K562 (cell line): ENCODE measurements at regions not wholly inside any gene's neighbourhood (a gene's known extent, or its start where the extent isn't known, plus 50 kb on each side); places are given as distances from the start of the nearest gene placed in this dataset.

Experiments used
- ATAC-seq: fragments of 200-7000 bp; cut with Tn5 transposase; 3 replicates; pipeline ENCODE4 v1.9.1; 2020; ENCODE audit warnings: moderate library complexity
- BruUV-seq: library from RNA; stranded (reverse); fragments of 400-500 nt; replicated peaks from 2 replicates; lab custom pipeline; 2021; lab: Mats Ljungman, UMichigan
- CTCF ChIA-PET: fragments of 300-600 bp; formaldehyde crosslinking; extraction: SDS; loops from one replicate; lab custom pipeline; 2021; ENCODE audit warnings: low intra/inter-chr PET ratio; lab: Yijun Ruan, JAX
- POLR2A ChIA-PET: fragments of 300-600, 350-650 bp; sonication (Branson Sonifier 250); formaldehyde crosslinking; extraction: SDS; loops from one replicate; lab custom pipeline; 2021; ENCODE audit warnings: antibody characterized with exemption, inconsistent platforms; lab: Yijun Ruan, JAX
- DNase-seq, 4 experiments: peaks; one replicate each; pipeline versions ENCODE4 v3.0.0 to v3.0.0-alpha.2; 2011 to 2018; ENCODE audit warnings: low spot score in 3 of 4, mixed read lengths in 3 of 4; ENCODE audit errors: extremely low read depth in 1 of 4
- FAIRE-seq: peaks from 2 replicates; lab custom pipeline; 2011; peaks lifted over from hg19 to GRCh38; lab: Jason Lieb, UNC
- H2AFZ ChIP-seq: 2 replicates; pipeline ENCODE4 v1.6.0; 2011; ENCODE audit warnings: low read depth, low read length, control low read depth, inconsistent platforms
- H3K27ac ChIP-seq: fragments of 200-600 bp; 3 replicates; pipeline ENCODE4 v1.8.0; 2011; ENCODE audit warnings: low read depth, mild to moderate bottlenecking, control low read depth, inconsistent platforms, low read length, moderate library complexity, mixed read lengths; ENCODE audit errors: extremely low read depth
- H3K27me3 ChIP-seq, 2 experiments: fragments of 300-600 bp in 1 of 2; 2 replicates in 1 of 2; 3 replicates in 1 of 2; pipeline versions ENCODE4 v1.6.0 to v1.8.0; 2011; ENCODE audit warnings: inconsistent platforms in 2 of 2, low read length in 2 of 2, mild to moderate bottlenecking in 1 of 2, mixed read lengths in 1 of 2, moderate library complexity in 1 of 2; ENCODE audit not compliant: control insufficient read depth in 2 of 2, insufficient read depth in 2 of 2
- H3K36me3 ChIP-seq: fragments of 300-600 bp; 3 replicates; pipeline ENCODE4 v1.8.0; 2011; ENCODE audit warnings: mild to moderate bottlenecking, low read length, inconsistent platforms; ENCODE audit not compliant: control insufficient read depth, insufficient read depth
- H3K4me1 ChIP-seq, 2 experiments: fragments of 200-600 bp in 1 of 2; replicated peaks in 1 of 2; 2 replicates in 1 of 2; 3 replicates in 1 of 2; pipeline versions ENCODE4 v1.5.1 to v1.8.0; 2011; ENCODE audit warnings: inconsistent platforms in 2 of 2, low read length in 2 of 2, mild to moderate bottlenecking in 1 of 2, mixed read lengths in 1 of 2, moderate library complexity in 1 of 2; ENCODE audit not compliant: control insufficient read depth in 2 of 2, insufficient read depth in 2 of 2
- H3K4me2 ChIP-seq: 2 replicates; pipeline ENCODE4 v1.6.1; 2011; ENCODE audit warnings: low read length, control low read depth, inconsistent platforms, mixed read lengths; ENCODE audit not compliant: insufficient read depth
- H3K4me3 ChIP-seq: fragments of 200-600 bp; sonication (generic), shearing (Covaris generic); 2 replicates; pipeline ENCODE4 v1.5.1; 2016; ENCODE audit warnings: control low read depth, inconsistent platforms
- H3K79me2 ChIP-seq: fragments of 200-600 bp; 3 replicates; pipeline ENCODE4 v1.8.0; 2011; ENCODE audit warnings: low read length, inconsistent platforms; ENCODE audit not compliant: control insufficient read depth, insufficient read depth
- H3K9ac ChIP-seq, 2 experiments: 2 replicates each; pipeline versions ENCODE4 v1.6.0 to v1.6.1; 2011; ENCODE audit warnings: low read depth in 2 of 2, low read length in 2 of 2, control low read depth in 1 of 2, inconsistent platforms in 1 of 2, mild to moderate bottlenecking in 1 of 2, mixed read lengths in 1 of 2; ENCODE audit not compliant: insufficient read depth in 1 of 2
- H3K9me1 ChIP-seq: one replicate; pipeline ENCODE4 v1.6.0; 2011; ENCODE audit warnings: inconsistent platforms, mild to moderate bottlenecking, low read length, moderate library complexity; ENCODE audit not compliant: control insufficient read depth, insufficient read depth
- H3K9me3 ChIP-seq: replicated peaks from 2 replicates; pipeline ENCODE4 v1.5.1; 2011; ENCODE audit warnings: low read depth, low read length, inconsistent platforms; ENCODE audit not compliant: control insufficient read depth, insufficient read depth
- H4K20me1 ChIP-seq: replicated peaks from 2 replicates; pipeline ENCODE4 v1.6.1; 2011; ENCODE audit warnings: low read length, inconsistent platforms, mixed read lengths; ENCODE audit not compliant: control insufficient read depth, insufficient read depth
- CBX5 ChIP-seq: IDR thresholded peaks from 2 replicates; pipeline ENCODE4 v1.6.1; 2014; ENCODE audit warnings: low read depth, borderline replicate concordance
- CXXC5 ChIP-seq: fragments of 250-450 bp; sonication (Bioruptor Pico); IDR thresholded peaks from 2 replicates; pipeline ENCODE4 v1.8.0; 2022; ENCODE audit warnings: inconsistent platforms, mild to moderate bottlenecking, moderate library complexity
- HDAC2 ChIP-seq: fragments of 450-650 bp; IDR thresholded peaks from 2 replicates; pipeline ENCODE4 v1.6.1; 2016; ENCODE audit warnings: mild to moderate bottlenecking
- L3MBTL2 ChIP-seq: fragments of 450-650 bp; IDR thresholded peaks from 2 replicates; pipeline ENCODE4 v1.6.1; 2016; ENCODE audit warnings: mild to moderate bottlenecking, moderate library complexity
- MCM3 ChIP-seq: fragments of 450-650 bp; IDR thresholded peaks from 2 replicates; pipeline ENCODE4 v1.6.1; 2016
- MED1 ChIP-seq: sonication (generic); formaldehyde crosslinking; IDR thresholded peaks from 2 replicates; pipeline ENCODE4 v1.8.1; 2023; ENCODE audit warnings: missing genetic modification reagents, borderline replicate concordance
- MEIS2 ChIP-seq: fragments of 450-650 bp; IDR thresholded peaks from 2 replicates; pipeline ENCODE4 v1.6.1; 2014; ENCODE audit warnings: mild to moderate bottlenecking; ENCODE audit not compliant: partially characterized antibody
- NFE2L1 ChIP-seq: fragments of 450-650 bp; IDR thresholded peaks from 2 replicates; pipeline ENCODE4 v1.6.1; 2016; ENCODE audit warnings: missing genetic modification characterization, low read depth, mild to moderate bottlenecking, missing compliant biosample characterization, moderate library complexity, borderline replicate concordance
- PHB2 ChIP-seq: fragments of 450-650 bp; IDR thresholded peaks from 2 replicates; pipeline ENCODE4 v1.6.1; 2017; ENCODE audit warnings: low read depth
- SETDB1 ChIP-seq: IDR thresholded peaks from one replicate; pipeline ENCODE4 v1.6.1; 2012; ENCODE audit warnings: low read length, control low read depth, inconsistent platforms
- TFAM ChIP-seq: fragments of 250-450 bp; sonication (Bioruptor Pico); conservative IDR thresholded peaks from 2 replicates; pipeline ENCODE4 v1.5.0; 2021; ENCODE audit warnings: mild to moderate bottlenecking, moderate library complexity
- ZNF212 ChIP-seq: fragments of 450-650 bp; formaldehyde crosslinking; IDR thresholded peaks from 2 replicates; pipeline ENCODE4 v1.4.0; 2020; ENCODE audit warnings: mild to moderate bottlenecking
- ZNF354B ChIP-seq: fragments of 250-450 bp; sonication (Bioruptor Pico); IDR thresholded peaks from 2 replicates; pipeline ENCODE4 v1.4.0; 2020
- ZNF79 ChIP-seq: fragments of 250-450 bp; sonication (Bioruptor Pico); IDR thresholded peaks from 2 replicates; pipeline ENCODE4 v1.4.0; 2020; ENCODE audit warnings: low read depth, mild to moderate bottlenecking, moderate library complexity
- WGBS: fragments of 100-300 bp; shearing (Covaris generic); methylation state at CpG from one replicate; pipeline ENCODE4 v1.1.6; 2016; ENCODE audit warnings: low coverage, mixed read lengths; ENCODE audit not compliant: insufficient coverage; ENCODE audit errors: missing lambda C conversion rate; 5-methylcytosine and 5-hydroxymethylcytosine counted together
- in situ Hi-C: fragments of 300-500 bp; cut with MboI; formaldehyde crosslinking; loops from 4 replicates; pipeline ENCODE4 v1.15.0; 2018; ENCODE audit warnings: inconsistent platforms, mixed read lengths
- intact Hi-C: fragments of 100-400 bp; cut with micrococcal nuclease; formaldehyde crosslinking; loops from 2 replicates; pipeline ENCODE4 v1.14.2; 2022
- TF ChIP-seq, protein P1 (sequence below), 2 experiments: fragments of 450-650 bp in 1 of 2; IDR thresholded peaks; 2 replicates each; pipeline ENCODE4 v1.6.1; 2011 to 2017; ENCODE audit warnings: low read depth in 2 of 2, antibody characterized with exemption in 1 of 2, borderline replicate concordance in 1 of 2, low read length in 1 of 2, mild to moderate bottlenecking in 1 of 2, mixed read lengths in 1 of 2; ENCODE audit not compliant: control insufficient read depth in 1 of 2

DNA sequence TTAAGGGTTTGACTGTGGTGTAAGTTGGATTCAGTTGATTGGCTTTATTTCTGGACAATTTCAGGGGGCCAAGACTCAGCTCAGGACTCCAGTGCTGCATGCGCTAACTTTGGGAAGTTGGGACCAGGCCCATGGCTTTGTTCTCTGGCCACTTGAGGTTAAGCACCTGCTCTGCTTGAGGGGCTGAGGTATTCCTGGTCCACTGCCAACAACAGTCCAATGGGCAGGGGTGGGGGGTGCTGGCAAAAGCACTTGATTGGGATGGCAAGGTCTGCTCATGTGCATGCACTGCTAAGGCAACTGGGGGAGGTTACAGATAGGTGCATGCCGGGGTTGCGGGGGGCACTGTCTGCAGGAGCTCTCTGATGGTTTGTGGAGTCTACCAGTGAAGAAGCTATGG, 52.6 kb upstream of the ASB17 start:
- Histone ChIP-seq H2AFZ (no peak overlapping the region), H3K4me3 (no peak overlapping the region), H3K79me2 (no peaks in the 10 kb centered on the region), H3K9ac (no peak overlapping the region), H3K27me3 (no peaks in the 10 kb centered on the region), H3K27ac (no peak overlapping the region), H3K9me1 (no peaks in the 10 kb centered on the region), H3K36me3 (no peaks in the 10 kb centered on the region), H3K4me2 (no peak overlapping the region), H3K4me1 (no peaks in the 10 kb centered on the region; a peak in 1 of 5 replicates), H4K20me1 (no peaks in the 10 kb centered on the region), H3K9me3 (no peaks in the 10 kb centered on the region)
- no peak for ATAC-seq
- ChIA-PET POLR2A (interaction anchor here (0.6 kb wide), 1 partner anchor 417 kb away, joined by 3 read pairs; no protein-coding TSS in a partner anchor), CTCF (no interaction called here)
- intact Hi-C loops (no loop called here), in situ Hi-C loops (no loop called here)
- TF ChIP-seq MCM3 (no peak), ZNF354B (no peak), L3MBTL2 (no peak), MED1 (CRISPR knock-in tag) (no peak), HDAC2 (no peak), SETDB1 (no peak), MEIS2 (no peak), PHB2 (no peak), CXXC5 (CRISPR knock-in tag) (no peak), ZNF212 (CRISPR knock-in tag) (no peak), NFE2L1 (tag) (no peak), TFAM (no peak), CBX5 (no peak), ZNF79 (CRISPR knock-in tag) (no peak)
- TF ChIP-seq, protein P1, sequence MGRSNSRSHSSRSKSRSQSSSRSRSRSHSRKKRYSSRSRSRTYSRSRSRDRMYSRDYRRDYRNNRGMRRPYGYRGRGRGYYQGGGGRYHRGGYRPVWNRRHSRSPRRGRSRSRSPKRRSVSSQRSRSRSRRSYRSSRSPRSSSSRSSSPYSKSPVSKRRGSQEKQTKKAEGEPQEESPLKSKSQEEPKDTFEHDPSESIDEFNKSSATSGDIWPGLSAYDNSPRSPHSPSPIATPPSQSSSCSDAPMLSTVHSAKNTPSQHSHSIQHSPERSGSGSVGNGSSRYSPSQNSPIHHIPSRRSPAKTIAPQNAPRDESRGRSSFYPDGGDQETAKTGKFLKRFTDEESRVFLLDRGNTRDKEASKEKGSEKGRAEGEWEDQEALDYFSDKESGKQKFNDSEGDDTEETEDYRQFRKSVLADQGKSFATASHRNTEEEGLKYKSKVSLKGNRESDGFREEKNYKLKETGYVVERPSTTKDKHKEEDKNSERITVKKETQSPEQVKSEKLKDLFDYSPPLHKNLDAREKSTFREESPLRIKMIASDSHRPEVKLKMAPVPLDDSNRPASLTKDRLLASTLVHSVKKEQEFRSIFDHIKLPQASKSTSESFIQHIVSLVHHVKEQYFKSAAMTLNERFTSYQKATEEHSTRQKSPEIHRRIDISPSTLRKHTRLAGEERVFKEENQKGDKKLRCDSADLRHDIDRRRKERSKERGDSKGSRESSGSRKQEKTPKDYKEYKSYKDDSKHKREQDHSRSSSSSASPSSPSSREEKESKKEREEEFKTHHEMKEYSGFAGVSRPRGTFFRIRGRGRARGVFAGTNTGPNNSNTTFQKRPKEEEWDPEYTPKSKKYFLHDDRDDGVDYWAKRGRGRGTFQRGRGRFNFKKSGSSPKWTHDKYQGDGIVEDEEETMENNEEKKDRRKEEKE (IDR thresholded peaks at IDR 0.05; ENCODE audit: borderline replicate concordance in 1 of 2, control insufficient read depth in 1 of 2, low read depth in 2 of 2, low read length in 1 of 2), result no peak
- no TSS peak for BruUV-seq
- WGBS, result 0% methylated on average over 3 of the region's 3 CpGs
- FAIRE-seq, result no peak
- DNase-seq, result no peak
